Epidermal melanocyte (primary cell): ENCODE measurements at regions not wholly inside any gene's neighbourhood (a gene's known extent, or its start where the extent isn't known, plus 50 kb on each side); places are given as distances from the start of the nearest gene placed in this dataset.
"Not testable (repeated sequence)": the region's sequence is repeated elsewhere in the genome, so short reads cannot be mapped to it uniquely, and the experiment has no call there.

Experiments
- DNase-seq: peaks from one replicate; pipeline ENCODE4 v3.0.0; 2011; ENCODE audit warnings: low spot score; ENCODE audit not compliant: insufficient read length

- DNase-seq, result no peak
Measured at GRCh38 chr10:53356616-53357349, 584.2 kb upstream of the MBL2 start.

GRCh38 chr10:53342531-53342930 lies 569.9 kb upstream of the MBL2 start:
- not testable (repeated sequence) for DNase-seq

GRCh38 chr10:53338199-53338598 lies 565.6 kb upstream of the MBL2 start:
- DNase-seq, result not testable (repeated sequence)

GRCh38 chr10:53335803-53336422 lies 563.3 kb upstream of the MBL2 start:
- DNase-seq, result not testable (repeated sequence)

- DNase-seq, result no peak
Measured at GRCh38 chr10:53331460-53331859, 558.9 kb upstream of the MBL2 start.

- not testable (repeated sequence) for DNase-seq
Measured at GRCh38 chr10:53326401-53327305, 554.1 kb upstream of the MBL2 start.

GRCh38 chr10:53325066-53325465 lies 552.5 kb upstream of the MBL2 start:
- DNase-seq, result no peak

- DNase-seq, result no peak
Measured at GRCh38 chr10:53315709-53316108, 543.1 kb upstream of the MBL2 start.

- no peak for DNase-seq
Measured at GRCh38 chr10:53314876-53315275, 542.3 kb upstream of the MBL2 start.

GRCh38 chr10:53298443-53298842 lies 525.9 kb upstream of the MBL2 start:
- no peak for DNase-seq

- DNase-seq, result no peak
Measured at GRCh38 chr10:53284615-53285182, 512.1 kb upstream of the MBL2 start.

GRCh38 chr10:53276797-53277196 lies 504.2 kb upstream of the MBL2 start:
- DNase-seq, result no peak

- DNase-seq, result no peak
Measured at GRCh38 chr10:53269482-53269881, 496.9 kb upstream of the MBL2 start.

GRCh38 chr10:53260213-53260612 lies 487.6 kb upstream of the MBL2 start:
- no peak for DNase-seq

- no peak for DNase-seq
Measured at GRCh38 chr10:53256623-53257022, 484.0 kb upstream of the MBL2 start.

GRCh38 chr10:53255661-53256205 lies 483.1 kb upstream of the MBL2 start:
- no peak for DNase-seq

GRCh38 chr10:53253221-53253620 lies 480.6 kb upstream of the MBL2 start:
- DNase-seq, result no peak

GRCh38 chr10:53239873-53240272 lies 467.3 kb upstream of the MBL2 start:
- no peak for DNase-seq

GRCh38 chr10:53236941-53237340 lies 464.4 kb upstream of the MBL2 start:
- DNase-seq, result no peak

GRCh38 chr10:53233749-53234148 lies 461.2 kb upstream of the MBL2 start:
- DNase-seq, result no peak

GRCh38 chr10:53230651-53231050 lies 458.1 kb upstream of the MBL2 start:
- DNase-seq, result no peak
